CD14-positive monocyte (primary cell): ENCODE measurements at regions not wholly inside any gene's neighbourhood (a gene's known extent, or its start where the extent isn't known, plus 50 kb on each side); places are given as distances from the start of the nearest gene placed in this dataset.

ENCODE experiments used
- DNase-seq, 3 donors: peaks; one replicate each; pipeline ENCODE4 v3.0.0-alpha.2; 2011 to 2022
- H2AFZ ChIP-seq: 2 replicates; pipeline ENCODE4 v1.6.0; 2012; ENCODE audit warnings: mild to moderate bottlenecking, low read depth, low read length, inconsistent platforms; ENCODE audit not compliant: insufficient read depth, poor library complexity, severe bottlenecking
- H3K27ac ChIP-seq, 2 donors: 1 replicate in 1 of 2; 2 replicates in 1 of 2; pipeline ENCODE4 v1.5.1; 2012 to 2013; ENCODE audit warnings: low read length in 2 of 2, control low read depth in 1 of 2, inconsistent platforms in 1 of 2, low read depth in 1 of 2, mild to moderate bottlenecking in 1 of 2
- H3K27me3 ChIP-seq, 2 donors: one replicate each; pipeline versions ENCODE4 v1.6.0 to v1.6.1; 2011 to 2013; ENCODE audit warnings: low read length in 2 of 2; ENCODE audit not compliant: control insufficient read depth in 2 of 2, insufficient read depth in 2 of 2
- H3K36me3 ChIP-seq, 2 donors: replicated peaks in 1 of 2; 1 replicate in 1 of 2; 2 replicates in 1 of 2; pipeline versions ENCODE4 v1.5.1 to v1.6.1; 2012 to 2013; ENCODE audit warnings: low read length in 2 of 2, control low read depth in 1 of 2, inconsistent platforms in 1 of 2, mild to moderate bottlenecking in 1 of 2; ENCODE audit not compliant: insufficient read depth in 2 of 2, control insufficient read depth in 1 of 2
- H3K4me1 ChIP-seq, 2 donors: 1 replicate in 1 of 2; 2 replicates in 1 of 2; pipeline versions ENCODE4 v1.5.1 to v1.6.1; 2012 to 2013; ENCODE audit warnings: low read length in 2 of 2, control low read depth in 1 of 2, inconsistent platforms in 1 of 2, mild to moderate bottlenecking in 1 of 2, moderate library complexity in 1 of 2; ENCODE audit not compliant: insufficient read depth in 2 of 2, control insufficient read depth in 1 of 2
- H3K4me2 ChIP-seq: replicated peaks from 2 replicates; pipeline ENCODE3; 2012; ENCODE audit warnings: low read length, moderate library complexity, mild to moderate bottlenecking; ENCODE audit not compliant: poor library complexity, severe bottlenecking; ENCODE audit errors: extremely low read depth
- H3K4me3 ChIP-seq, 3 experiments: fragments of 200-600 bp in 1 of 3; sonication (generic) in 1 of 3; replicated peaks in 1 of 3; 1 replicate in 2 of 3; 2 replicates in 1 of 3; pipeline ENCODE4 v1.5.1; 2011 to 2013; ENCODE audit warnings: low read length in 3 of 3, mild to moderate bottlenecking in 3 of 3, control low read depth in 2 of 3, low read depth in 2 of 3, inconsistent platforms in 1 of 3, moderate library complexity in 1 of 3
- H3K79me2 ChIP-seq: 2 replicates; pipeline ENCODE4 v1.6.0; 2012; ENCODE audit warnings: mild to moderate bottlenecking, control low read depth, inconsistent platforms, low read length, moderate library complexity; ENCODE audit not compliant: insufficient read depth
- H3K9ac ChIP-seq: 2 replicates; pipeline ENCODE4 v1.6.0; 2017; ENCODE audit warnings: low read length, mild to moderate bottlenecking; ENCODE audit not compliant: insufficient read depth, poor library complexity, severe bottlenecking
- H3K9me3 ChIP-seq, 2 donors: replicated peaks in 1 of 2; 1 replicate in 1 of 2; 2 replicates in 1 of 2; pipeline versions ENCODE4 v1.5.1 to v1.6.1; 2012 to 2013; ENCODE audit warnings: low read length in 2 of 2, control low read depth in 1 of 2; ENCODE audit not compliant: control insufficient read depth in 1 of 2, insufficient read depth in 1 of 2
- H4K20me1 ChIP-seq: 2 replicates; pipeline ENCODE4 v1.6.0; 2012; ENCODE audit warnings: mild to moderate bottlenecking, low read length, control low read depth, moderate library complexity; ENCODE audit not compliant: insufficient read depth
- H3K27ac Mint-ChIP-seq, 7 donors: one replicate each; pipeline ENCODE4 v1.8.0; 2020; ENCODE audit warnings: mild to moderate bottlenecking in 7 of 7, mixed read lengths in 7 of 7, moderate library complexity in 6 of 7, inconsistent platforms in 2 of 7
- H3K27me3 Mint-ChIP-seq, 3 donors: one replicate each; pipeline ENCODE4 v1.8.0; 2021 to 2022; ENCODE audit warnings: low read depth in 3 of 3, mild to moderate bottlenecking in 3 of 3, mixed read lengths in 3 of 3, moderate library complexity in 3 of 3, inconsistent platforms in 1 of 3
- H3K36me3 Mint-ChIP-seq, 2 donors: one replicate each; pipeline ENCODE4 v1.8.0; 2020; ENCODE audit warnings: mixed read lengths in 2 of 2, inconsistent platforms in 1 of 2, mild to moderate bottlenecking in 1 of 2
- H3K4me1 Mint-ChIP-seq: one replicate; pipeline ENCODE4 v1.8.0; 2020; ENCODE audit warnings: mild to moderate bottlenecking, mixed read lengths
- H3K4me3 Mint-ChIP-seq, 2 donors: one replicate each; pipeline ENCODE4 v1.8.0; 2020; ENCODE audit warnings: mild to moderate bottlenecking in 2 of 2, mixed read lengths in 2 of 2, moderate library complexity in 1 of 2
- H3K9me3 Mint-ChIP-seq, 7 donors: one replicate each; pipeline ENCODE4 v1.8.0; 2020 to 2022; ENCODE audit warnings: mixed read lengths in 7 of 7, mild to moderate bottlenecking in 6 of 7, moderate library complexity in 6 of 7, inconsistent platforms in 2 of 7
- CTCF ChIP-seq: fragments of 200-600 bp; IDR thresholded peaks from one replicate; pipeline ENCODE4 v1.8.0; 2022; ENCODE audit warnings: antibody characterized with exemption, mild to moderate bottlenecking
- WGBS: methylation state at CpG from one replicate; pipeline ENCODE4 v1.1.5; 2013; ENCODE audit warnings: missing lambda C conversion rate; ENCODE audit not compliant: insufficient coverage; 5-methylcytosine and 5-hydroxymethylcytosine counted together
- intact Hi-C, 2 donors: fragments of 100-400 bp; cut with micrococcal nuclease; formaldehyde crosslinking; loops; one replicate each; pipeline versions ENCODE4 v1.15.0 to v1.15.1; 2023

- DNase-seq: no peak
- Histone ChIP-seq H3K4me2 (no peak overlapping the region), H3K9ac (no peak overlapping the region), H2AFZ (no peak overlapping the region), H3K79me2 (no peaks in the 10 kb centered on the region), H3K27me3 (no peaks in the 10 kb centered on the region), H3K27ac (no peak overlapping the region), H3K4me1 (no peaks in the 10 kb centered on the region), H3K36me3 (no peaks in the 10 kb centered on the region), H3K4me3 (no peak overlapping the region), H4K20me1 (no peaks in the 10 kb centered on the region), H3K9me3 (peaks cover 0 to 3% of the 10 kb centered on the region in 2 donors)
- intact Hi-C loops: no loop called here
- Mint-ChIP-seq H3K27ac (no peak overlapping the region), H3K4me3 (no peak overlapping the region), H3K27me3 (no peaks in the 10 kb centered on the region), H3K36me3 (no peaks in the 10 kb centered on the region), H3K4me1 (no peaks in the 10 kb centered on the region), H3K9me3 (peaks cover 0 to 4% (median 0%) of the 10 kb centered on the region in 7 donors)
- no peak for TF ChIP-seq CTCF
These were observed 1095.3 kb downstream of the ADGRL2 start for GRCh38 chr1:82896036-82896435.

- no peak overlapping the region for H2AFZ ChIP-seq
- H3K27me3 ChIP-seq: no peaks in the 10 kb centered on the region
- no peaks in the 10 kb centered on the region for H3K36me3 Mint-ChIP-seq
- no peaks in the 10 kb centered on the region for H3K4me1 Mint-ChIP-seq
- no peaks in the 10 kb centered on the region for H3K27me3 Mint-ChIP-seq
- no peak overlapping the region for H3K27ac ChIP-seq
- H3K9me3 Mint-ChIP-seq: peaks cover 0 to 2% (median 0%) of the 10 kb centered on the region in 7 donors
- H3K36me3 ChIP-seq: no peaks in the 10 kb centered on the region
- H3K4me3 Mint-ChIP-seq: no peak overlapping the region
- H3K4me2 ChIP-seq: no peak overlapping the region
- no peak overlapping the region for H3K4me3 ChIP-seq
- 100% methylated on average over 1 of the region's 3 CpGs for WGBS
- H3K9ac ChIP-seq: no peak overlapping the region
- intact Hi-C loops: no loop called here
- no peak overlapping the region for H3K27ac Mint-ChIP-seq
- no peak for TF ChIP-seq CTCF
- H3K79me2 ChIP-seq: no peaks in the 10 kb centered on the region
- no peaks in the 10 kb centered on the region for H3K4me1 ChIP-seq
- no peaks in the 10 kb centered on the region for H4K20me1 ChIP-seq
- H3K9me3 ChIP-seq: peaks cover 0 to 3% of the 10 kb centered on the region in 2 donors
- no peak for DNase-seq
These were observed 1093.9 kb downstream of the ADGRL2 start for GRCh38 chr1:82894635-82895034.
